Left cardiac atrium (tissue), 4 donors: ENCODE measurements at regions not wholly inside any gene's neighbourhood (a gene's known extent, or its start where the extent isn't known, plus 50 kb on each side); places are given as distances from the start of the nearest gene placed in this dataset.
A peak's percentile ranks its signal among the peaks of the same experiment; 100 is the strongest.

Experiments
- ATAC-seq, 2 donors: fragments of 200-7000 bp; cut with Tn5 transposase; one replicate each; pipeline ENCODE4 v1.9.1; 2020; ENCODE audit warnings: mild to moderate bottlenecking in 2 of 2, moderate library complexity in 2 of 2
- DNase-seq: peaks from one replicate; pipeline ENCODE4 v3.0.0-alpha.2; 2020
- intact Hi-C, 2 donors: fragments of 100-400 bp; cut with DNase I; formaldehyde crosslinking; loops; one replicate each; pipeline versions ENCODE4 v1.14.1 to v1.15.1; 2022 to 2023
- donor health status: DM: no; HTN: yes; CAD: no.
- donor health status: DM: no; HTN: yes; CAD: no; lungs with severe emphysema.
- donor health status: DM: yes; HTN: yes; CAD: no.
- donor health status: Dilated cardiomyopathy.

- no peak for DNase-seq
- peak; percentile 58 to 86 for ATAC-seq
- intact Hi-C loops = no loop called here
Measured at GRCh38 chr9:88193766-88194165, 55.5 kb upstream of the SPATA31C2 start.

- intact Hi-C loops = no loop called here
- ATAC-seq (no peak), DNase-seq (no peak)
Measured at GRCh38 chr9:88191456-88191855, 53.2 kb upstream of the SPATA31C2 start.

GRCh38 chr9:88189371-88189770 is 51.1 kb upstream of the SPATA31C2 start:
- intact Hi-C loops = no loop called here
- ATAC-seq (no peak), DNase-seq (no peak)
